WTC11 (cell line): ENCODE measurements at regions not wholly inside any gene's neighbourhood (a gene's known extent, or its start where the extent isn't known, plus 50 kb on each side); places are given as distances from the start of the nearest gene placed in this dataset.

Experiments used
- CREB1 ChIP-seq: sonication (generic); formaldehyde crosslinking; IDR thresholded peaks from 2 replicates; pipeline ENCODE4 v1.8.0; 2023; ENCODE audit warnings: mild to moderate bottlenecking, missing genetic modification reagents
- CREM ChIP-seq: sonication (generic); formaldehyde crosslinking; IDR thresholded peaks from 2 replicates; pipeline ENCODE4 v1.8.1; 2022; ENCODE audit warnings: mild to moderate bottlenecking, missing genetic modification reagents, moderate library complexity
- ESRRA ChIP-seq: sonication (generic); formaldehyde crosslinking; IDR thresholded peaks from 2 replicates; pipeline ENCODE4 v1.8.1; 2022; ENCODE audit warnings: mild to moderate bottlenecking, missing genetic modification reagents, borderline replicate concordance
- HMGXB4 ChIP-seq: sonication (generic); formaldehyde crosslinking; IDR thresholded peaks from 2 replicates; pipeline ENCODE4 v1.8.1; 2023; ENCODE audit warnings: mild to moderate bottlenecking, moderate library complexity, missing genetic modification reagents
- MAX ChIP-seq: sonication (generic); formaldehyde crosslinking; IDR thresholded peaks from 2 replicates; pipeline ENCODE4 v1.8.0; 2022; ENCODE audit warnings: mild to moderate bottlenecking, missing genetic modification reagents
- NR1H2 ChIP-seq: sonication (generic); formaldehyde crosslinking; IDR thresholded peaks from 2 replicates; pipeline ENCODE4 v1.9.0; 2021; ENCODE audit warnings: mild to moderate bottlenecking, moderate library complexity, missing genetic modification reagents
- ZNF263 ChIP-seq: sonication (generic); formaldehyde crosslinking; IDR thresholded peaks from 2 replicates; pipeline ENCODE4 v1.8.1; 2022; ENCODE audit warnings: low read depth, mild to moderate bottlenecking, moderate library complexity, missing genetic modification reagents
- TF ChIP-seq, protein P1 (sequence below): fragments of 200-600 bp; IDR thresholded peaks from 2 replicates; pipeline ENCODE4 v1.8.0; 2022; ENCODE audit warnings: antibody characterized with exemption
- TF ChIP-seq, protein P2 (sequence below): sonication (generic); formaldehyde crosslinking; IDR thresholded peaks from 2 replicates; pipeline ENCODE4 v1.8.1; 2022; ENCODE audit warnings: low read depth, mild to moderate bottlenecking, moderate library complexity, missing genetic modification reagents, borderline replicate concordance
- TF ChIP-seq, protein P3 (sequence below): sonication (generic); formaldehyde crosslinking; IDR thresholded peaks from 2 replicates; pipeline ENCODE4 v1.8.1; 2023; ENCODE audit warnings: mild to moderate bottlenecking, missing genetic modification reagents

DNA sequence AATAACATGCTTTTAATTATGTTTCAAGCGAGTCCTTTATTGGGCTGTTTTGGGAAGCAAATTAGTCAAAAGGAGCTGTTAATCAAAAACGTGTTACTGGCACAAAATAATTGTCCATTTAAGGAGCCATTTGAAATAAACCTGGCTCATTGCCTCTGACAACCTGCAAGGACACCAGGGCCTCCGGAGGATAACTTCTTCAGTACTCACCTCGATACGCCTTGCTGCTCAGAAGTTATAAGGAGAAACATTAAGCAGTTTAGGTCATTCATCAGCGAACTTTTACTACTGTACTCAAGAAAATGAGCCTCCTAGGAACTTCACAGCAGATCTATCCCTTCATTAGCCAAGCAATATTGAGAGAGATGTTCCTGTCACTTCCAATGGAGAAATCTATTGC lies 1579.2 kb upstream of the ACVR2A start:
- TF ChIP-seq, protein P1, sequence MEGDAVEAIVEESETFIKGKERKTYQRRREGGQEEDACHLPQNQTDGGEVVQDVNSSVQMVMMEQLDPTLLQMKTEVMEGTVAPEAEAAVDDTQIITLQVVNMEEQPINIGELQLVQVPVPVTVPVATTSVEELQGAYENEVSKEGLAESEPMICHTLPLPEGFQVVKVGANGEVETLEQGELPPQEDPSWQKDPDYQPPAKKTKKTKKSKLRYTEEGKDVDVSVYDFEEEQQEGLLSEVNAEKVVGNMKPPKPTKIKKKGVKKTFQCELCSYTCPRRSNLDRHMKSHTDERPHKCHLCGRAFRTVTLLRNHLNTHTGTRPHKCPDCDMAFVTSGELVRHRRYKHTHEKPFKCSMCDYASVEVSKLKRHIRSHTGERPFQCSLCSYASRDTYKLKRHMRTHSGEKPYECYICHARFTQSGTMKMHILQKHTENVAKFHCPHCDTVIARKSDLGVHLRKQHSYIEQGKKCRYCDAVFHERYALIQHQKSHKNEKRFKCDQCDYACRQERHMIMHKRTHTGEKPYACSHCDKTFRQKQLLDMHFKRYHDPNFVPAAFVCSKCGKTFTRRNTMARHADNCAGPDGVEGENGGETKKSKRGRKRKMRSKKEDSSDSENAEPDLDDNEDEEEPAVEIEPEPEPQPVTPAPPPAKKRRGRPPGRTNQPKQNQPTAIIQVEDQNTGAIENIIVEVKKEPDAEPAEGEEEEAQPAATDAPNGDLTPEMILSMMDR: no peak
- no peak for TF ChIP-seq ZNF263 (CRISPR knock-in tag)
- no peak for TF ChIP-seq CREM (CRISPR knock-in tag)
- TF ChIP-seq, protein P2, sequence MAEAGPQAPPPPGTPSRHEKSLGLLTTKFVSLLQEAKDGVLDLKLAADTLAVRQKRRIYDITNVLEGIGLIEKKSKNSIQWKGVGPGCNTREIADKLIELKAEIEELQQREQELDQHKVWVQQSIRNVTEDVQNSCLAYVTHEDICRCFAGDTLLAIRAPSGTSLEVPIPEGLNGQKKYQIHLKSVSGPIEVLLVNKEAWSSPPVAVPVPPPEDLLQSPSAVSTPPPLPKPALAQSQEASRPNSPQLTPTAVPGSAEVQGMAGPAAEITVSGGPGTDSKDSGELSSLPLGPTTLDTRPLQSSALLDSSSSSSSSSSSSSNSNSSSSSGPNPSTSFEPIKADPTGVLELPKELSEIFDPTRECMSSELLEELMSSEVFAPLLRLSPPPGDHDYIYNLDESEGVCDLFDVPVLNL (CRISPR knock-in tag): no peak
- no peak for TF ChIP-seq CREB1 (CRISPR knock-in tag)
- no peak for TF ChIP-seq NR1H2 (CRISPR knock-in tag)
- TF ChIP-seq, protein P3, sequence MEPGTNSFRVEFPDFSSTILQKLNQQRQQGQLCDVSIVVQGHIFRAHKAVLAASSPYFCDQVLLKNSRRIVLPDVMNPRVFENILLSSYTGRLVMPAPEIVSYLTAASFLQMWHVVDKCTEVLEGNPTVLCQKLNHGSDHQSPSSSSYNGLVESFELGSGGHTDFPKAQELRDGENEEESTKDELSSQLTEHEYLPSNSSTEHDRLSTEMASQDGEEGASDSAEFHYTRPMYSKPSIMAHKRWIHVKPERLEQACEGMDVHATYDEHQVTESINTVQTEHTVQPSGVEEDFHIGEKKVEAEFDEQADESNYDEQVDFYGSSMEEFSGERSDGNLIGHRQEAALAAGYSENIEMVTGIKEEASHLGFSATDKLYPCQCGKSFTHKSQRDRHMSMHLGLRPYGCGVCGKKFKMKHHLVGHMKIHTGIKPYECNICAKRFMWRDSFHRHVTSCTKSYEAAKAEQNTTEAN (CRISPR knock-in tag): no peak
- TF ChIP-seq ESRRA (CRISPR knock-in tag): no peak
- TF ChIP-seq HMGXB4 (CRISPR knock-in tag): no peak
- no peak for TF ChIP-seq MAX (CRISPR knock-in tag)
